A549 (cell line): ENCODE measurements at regions not wholly inside any gene's neighbourhood (a gene's known extent, or its start where the extent isn't known, plus 50 kb on each side); places are given as distances from the start of the nearest gene placed in this dataset.

Source experiments
- CEBPB ChIP-seq, 2 experiments: fragments of >200 bp in 1 of 2; sonication (Bioruptor Twin) in 1 of 2; formaldehyde crosslinking in 1 of 2; IDR thresholded peaks; 2 replicates each; pipeline ENCODE4 v1.6.1; 2012 to 2016
- CHD4 ChIP-seq: fragments of 200-600 bp; sonication (generic); IDR thresholded peaks from 2 replicates; pipeline ENCODE4 v1.6.1; 2016; ENCODE audit warnings: antibody characterized with exemption, mild to moderate bottlenecking, borderline replicate concordance
- FOXS1 ChIP-seq: fragments of 250-450 bp; sonication (Bioruptor Pico); IDR thresholded peaks from 2 replicates; pipeline ENCODE4 v1.5.0; 2020; ENCODE audit warnings: mild to moderate bottlenecking, moderate library complexity
- POLR2A ChIP-seq: IDR thresholded peaks from 2 replicates; pipeline ENCODE4 v1.6.1; 2012; ENCODE audit warnings: mild to moderate bottlenecking, low read length
- POLR2AphosphoS2 ChIP-seq: conservative IDR thresholded peaks from 2 replicates; pipeline ENCODE4 v1.6.1; 2012; ENCODE audit warnings: low read length, improper control_type of control experiment, inconsistent platforms
- RARB ChIP-seq: fragments of 250-450 bp; sonication (Bioruptor Pico); IDR thresholded peaks from 2 replicates; pipeline ENCODE4 v1.8.0; 2021; ENCODE audit warnings: mild to moderate bottlenecking, moderate library complexity
- RCOR1 ChIP-seq: fragments of 150-350 bp; IDR thresholded peaks from 2 replicates; pipeline ENCODE4 v1.6.1; 2014; ENCODE audit warnings: antibody characterized with exemption, low read length, low read depth
- RFX5 ChIP-seq: fragments of 450-650 bp; IDR thresholded peaks from 2 replicates; pipeline ENCODE4 v1.7.1; 2014; ENCODE audit warnings: antibody characterized with exemption, mild to moderate bottlenecking, moderate library complexity
- TF ChIP-seq, protein P1 (sequence below): fragments of >200 bp; sonication (Bioruptor Twin); formaldehyde crosslinking; IDR thresholded peaks from 3 replicates; pipeline ENCODE4 v1.5.1; 2016
- TF ChIP-seq, protein P2 (sequence below): IDR thresholded peaks from 2 replicates; pipeline ENCODE4 v1.6.1; 2012
- TF ChIP-seq, protein P3 (sequence below): IDR thresholded peaks from 2 replicates; pipeline ENCODE4 v1.6.1; 2012

DNA sequence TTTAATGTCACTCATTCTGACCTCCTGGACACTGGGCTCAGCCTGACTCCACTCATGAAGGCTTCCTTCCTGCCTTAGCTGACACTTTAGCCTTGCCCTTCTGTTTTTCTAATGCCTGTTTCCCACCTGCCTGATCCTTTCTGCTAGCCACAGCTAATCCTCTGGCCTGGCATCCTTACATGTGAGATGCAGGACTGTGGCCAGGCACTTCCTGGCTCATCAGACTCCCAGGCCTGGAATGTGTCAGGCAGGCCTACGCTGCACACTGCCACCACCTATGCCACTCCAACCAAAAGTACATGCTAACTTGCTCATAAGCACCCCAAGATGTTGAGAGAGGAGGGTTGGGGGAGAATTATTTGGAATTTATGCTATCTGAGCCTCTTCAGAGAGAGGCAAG lies 138.8 kb upstream of the NALF2 start:
- TF ChIP-seq CHD4 (no peak), CEBPB (IDR thresholded peaks at IDR 0.05) (no peak), RCOR1 (no peak), POLR2AphosphoS2 (no peak), POLR2A (no peak), FOXS1 (CRISPR knock-in tag) (no peak), RFX5 (no peak), RARB (CRISPR knock-in tag) (no peak)
- TF ChIP-seq, protein P1, sequence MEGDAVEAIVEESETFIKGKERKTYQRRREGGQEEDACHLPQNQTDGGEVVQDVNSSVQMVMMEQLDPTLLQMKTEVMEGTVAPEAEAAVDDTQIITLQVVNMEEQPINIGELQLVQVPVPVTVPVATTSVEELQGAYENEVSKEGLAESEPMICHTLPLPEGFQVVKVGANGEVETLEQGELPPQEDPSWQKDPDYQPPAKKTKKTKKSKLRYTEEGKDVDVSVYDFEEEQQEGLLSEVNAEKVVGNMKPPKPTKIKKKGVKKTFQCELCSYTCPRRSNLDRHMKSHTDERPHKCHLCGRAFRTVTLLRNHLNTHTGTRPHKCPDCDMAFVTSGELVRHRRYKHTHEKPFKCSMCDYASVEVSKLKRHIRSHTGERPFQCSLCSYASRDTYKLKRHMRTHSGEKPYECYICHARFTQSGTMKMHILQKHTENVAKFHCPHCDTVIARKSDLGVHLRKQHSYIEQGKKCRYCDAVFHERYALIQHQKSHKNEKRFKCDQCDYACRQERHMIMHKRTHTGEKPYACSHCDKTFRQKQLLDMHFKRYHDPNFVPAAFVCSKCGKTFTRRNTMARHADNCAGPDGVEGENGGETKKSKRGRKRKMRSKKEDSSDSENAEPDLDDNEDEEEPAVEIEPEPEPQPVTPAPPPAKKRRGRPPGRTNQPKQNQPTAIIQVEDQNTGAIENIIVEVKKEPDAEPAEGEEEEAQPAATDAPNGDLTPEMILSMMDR, result no peak
- TF ChIP-seq, protein P2, sequence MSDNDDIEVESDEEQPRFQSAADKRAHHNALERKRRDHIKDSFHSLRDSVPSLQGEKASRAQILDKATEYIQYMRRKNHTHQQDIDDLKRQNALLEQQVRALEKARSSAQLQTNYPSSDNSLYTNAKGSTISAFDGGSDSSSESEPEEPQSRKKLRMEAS, result no peak
- TF ChIP-seq, protein P3, sequence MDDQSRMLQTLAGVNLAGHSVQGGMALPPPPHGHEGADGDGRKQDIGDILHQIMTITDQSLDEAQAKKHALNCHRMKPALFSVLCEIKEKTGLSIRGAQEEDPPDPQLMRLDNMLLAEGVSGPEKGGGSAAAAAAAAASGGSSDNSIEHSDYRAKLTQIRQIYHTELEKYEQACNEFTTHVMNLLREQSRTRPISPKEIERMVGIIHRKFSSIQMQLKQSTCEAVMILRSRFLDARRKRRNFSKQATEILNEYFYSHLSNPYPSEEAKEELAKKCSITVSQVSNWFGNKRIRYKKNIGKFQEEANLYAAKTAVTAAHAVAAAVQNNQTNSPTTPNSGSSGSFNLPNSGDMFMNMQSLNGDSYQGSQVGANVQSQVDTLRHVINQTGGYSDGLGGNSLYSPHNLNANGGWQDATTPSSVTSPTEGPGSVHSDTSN, result no peak
